ENCODE measurements at regions not wholly inside any gene's neighbourhood (a gene's known extent, or its start where the extent isn't known, plus 50 kb on each side); places are given as distances from the start of the nearest gene placed in this dataset.

DNA sequence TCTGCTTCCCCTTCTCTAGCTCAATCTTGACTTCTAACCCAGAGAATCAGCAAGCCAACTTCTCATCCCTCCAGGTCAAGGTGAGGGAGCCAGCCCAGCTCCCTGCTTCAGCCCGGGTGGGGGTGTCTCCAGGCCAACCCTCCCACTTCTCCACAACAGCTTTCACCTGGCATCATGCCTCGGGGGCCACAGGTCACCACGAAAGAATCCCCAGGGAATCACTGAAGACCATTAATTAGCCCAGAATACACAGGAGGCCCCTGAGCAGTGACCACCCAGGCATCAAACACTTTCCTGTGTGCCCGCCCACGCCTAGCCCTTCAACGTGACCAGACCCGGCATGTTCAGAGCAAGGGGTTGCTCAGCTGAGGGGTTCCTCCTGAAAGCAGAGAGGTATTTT lies 646.7 kb downstream of the BCOR start:
- CTCF ChIA-PET, result no interaction called here
- TF ChIP-seq, protein P1, sequence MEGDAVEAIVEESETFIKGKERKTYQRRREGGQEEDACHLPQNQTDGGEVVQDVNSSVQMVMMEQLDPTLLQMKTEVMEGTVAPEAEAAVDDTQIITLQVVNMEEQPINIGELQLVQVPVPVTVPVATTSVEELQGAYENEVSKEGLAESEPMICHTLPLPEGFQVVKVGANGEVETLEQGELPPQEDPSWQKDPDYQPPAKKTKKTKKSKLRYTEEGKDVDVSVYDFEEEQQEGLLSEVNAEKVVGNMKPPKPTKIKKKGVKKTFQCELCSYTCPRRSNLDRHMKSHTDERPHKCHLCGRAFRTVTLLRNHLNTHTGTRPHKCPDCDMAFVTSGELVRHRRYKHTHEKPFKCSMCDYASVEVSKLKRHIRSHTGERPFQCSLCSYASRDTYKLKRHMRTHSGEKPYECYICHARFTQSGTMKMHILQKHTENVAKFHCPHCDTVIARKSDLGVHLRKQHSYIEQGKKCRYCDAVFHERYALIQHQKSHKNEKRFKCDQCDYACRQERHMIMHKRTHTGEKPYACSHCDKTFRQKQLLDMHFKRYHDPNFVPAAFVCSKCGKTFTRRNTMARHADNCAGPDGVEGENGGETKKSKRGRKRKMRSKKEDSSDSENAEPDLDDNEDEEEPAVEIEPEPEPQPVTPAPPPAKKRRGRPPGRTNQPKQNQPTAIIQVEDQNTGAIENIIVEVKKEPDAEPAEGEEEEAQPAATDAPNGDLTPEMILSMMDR (IDR thresholded peaks at IDR 0.05; ENCODE audit: insufficient read depth, low read depth, low read length), result no peak
- POLR2A ChIA-PET, result no interaction called here
- Histone ChIP-seq H3K27me3 (ENCODE audit: control insufficient read depth, insufficient read depth, low read length) (no peaks in the 10 kb centered on the region), H3K4me3 (ENCODE audit: low read depth, low read length) (no peak overlapping the region), H3K36me3 (ENCODE audit: control insufficient read depth, insufficient read depth, low read length) (no peaks in the 10 kb centered on the region)
- no peak for DNase-seq (ENCODE audit: low read depth)

DNA sequence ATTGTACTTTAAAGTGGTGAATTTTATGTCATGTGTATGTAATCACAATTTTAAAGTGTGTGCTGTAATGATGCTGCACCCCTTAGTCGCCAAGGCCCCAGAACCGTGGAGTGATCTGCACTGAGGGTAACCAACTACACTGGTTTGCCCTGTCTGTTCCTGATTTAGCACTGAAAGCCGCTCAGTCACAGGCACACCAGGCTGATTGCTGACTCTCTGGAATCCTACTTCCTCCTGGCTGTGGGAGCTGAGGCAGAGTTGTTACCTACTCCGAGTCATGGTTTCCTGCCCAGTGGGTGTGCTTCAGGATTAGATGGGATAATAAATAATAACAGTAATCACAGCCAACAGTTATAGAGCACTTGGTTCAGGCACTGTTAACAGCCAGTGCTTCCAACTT lies 645.4 kb downstream of the BCOR start:
- Histone ChIP-seq H3K4me3 (ENCODE audit: low read depth, low read length) (no peak overlapping the region), H3K27me3 (ENCODE audit: control insufficient read depth, insufficient read depth, low read length) (no peaks in the 10 kb centered on the region), H3K36me3 (ENCODE audit: control insufficient read depth, insufficient read depth, low read length) (no peaks in the 10 kb centered on the region)
- TF ChIP-seq, protein P1 (IDR thresholded peaks at IDR 0.05; ENCODE audit: insufficient read depth, low read depth, low read length), result no peak
- ChIA-PET CTCF (no interaction called here), POLR2A (no interaction called here)
- no peak for DNase-seq (ENCODE audit: low read depth)

DNA sequence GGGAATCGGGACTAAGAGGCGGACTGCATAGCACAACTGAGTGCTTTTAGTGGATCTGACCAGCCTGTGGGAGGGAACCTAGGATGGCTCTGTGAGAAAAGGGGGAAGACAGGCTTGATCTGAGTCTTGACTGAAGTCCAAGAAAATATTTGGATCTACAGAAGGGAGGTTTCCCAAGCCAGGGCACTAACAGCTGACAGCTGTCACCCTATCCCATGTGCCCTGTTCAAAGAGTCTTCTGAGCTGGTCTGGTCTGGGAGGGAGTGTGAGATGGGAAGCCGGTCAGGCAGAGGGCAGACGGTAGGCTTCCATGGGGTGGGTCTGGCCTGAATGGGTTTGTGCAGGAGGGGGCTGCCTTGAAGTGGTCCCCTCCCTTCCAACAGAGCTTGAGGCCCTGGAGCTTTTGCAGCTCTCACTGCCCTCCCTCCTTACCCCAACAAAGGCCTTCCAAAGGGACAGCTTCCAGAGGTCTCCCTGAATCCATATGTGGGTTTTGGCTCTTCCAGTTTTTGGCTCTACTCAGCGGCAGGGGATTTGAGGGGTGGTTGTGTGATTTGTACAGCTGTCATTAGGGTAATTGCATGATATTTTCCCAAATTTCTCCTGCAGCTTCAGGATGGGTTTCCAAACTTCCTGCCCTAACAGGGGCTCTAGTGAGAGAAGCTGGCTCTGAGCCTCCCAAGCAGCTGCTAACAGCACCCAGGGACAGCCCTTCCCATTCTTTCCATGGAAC lies 643.7 kb downstream of the BCOR start:
- ChIA-PET CTCF (no interaction called here), POLR2A (no interaction called here)
- H3K36me3 ChIP-seq (ENCODE audit: control insufficient read depth, insufficient read depth, low read length), result no peaks in the 10 kb centered on the region
- no peak for DNase-seq (ENCODE audit: low read depth)
- no peaks in the 10 kb centered on the region for H3K27me3 ChIP-seq (ENCODE audit: control insufficient read depth, insufficient read depth, low read length)
- no peak overlapping the region for H3K4me3 ChIP-seq (ENCODE audit: low read depth, low read length)
- TF ChIP-seq, protein P1 (IDR thresholded peaks at IDR 0.05; ENCODE audit: insufficient read depth, low read depth, low read length), result no peak

- DNase-seq (ENCODE audit: low read depth), result no peak
- ChIA-PET POLR2A (no interaction called here), CTCF (no interaction called here)
- Histone ChIP-seq H3K36me3 (ENCODE audit: control insufficient read depth, insufficient read depth, low read length) (no peaks in the 10 kb centered on the region), H3K4me3 (ENCODE audit: low read depth, low read length) (no peak overlapping the region), H3K27me3 (ENCODE audit: control insufficient read depth, insufficient read depth, low read length) (no peaks in the 10 kb centered on the region)
- TF ChIP-seq, protein P1 (IDR thresholded peaks at IDR 0.05; ENCODE audit: insufficient read depth, low read depth, low read length), result no peak
Measured at GRCh38 chrX:39456894-39457604, 640.7 kb downstream of the BCOR start.

GRCh38 chrX:39458779-39459178 lies 639.0 kb downstream of the BCOR start:
- POLR2A ChIA-PET, result no interaction called here
- H3K4me3 ChIP-seq (ENCODE audit: low read depth, low read length), result no peak overlapping the region
- TF ChIP-seq, protein P1 (IDR thresholded peaks at IDR 0.05; ENCODE audit: insufficient read depth, low read depth, low read length), result no peak
- no peaks in the 10 kb centered on the region for H3K27me3 ChIP-seq (ENCODE audit: control insufficient read depth, insufficient read depth, low read length)
- CTCF ChIA-PET, result no interaction called here
- no peak for DNase-seq (ENCODE audit: low read depth)
- H3K36me3 ChIP-seq (ENCODE audit: control insufficient read depth, insufficient read depth, low read length), result no peaks in the 10 kb centered on the region

All from BJ (cell line).